GM18951 (cell line): ENCODE measurements at regions not wholly inside any gene's neighbourhood (a gene's known extent, or its start where the extent isn't known, plus 50 kb on each side); places are given as distances from the start of the nearest gene placed in this dataset.

Experiments
- POLR2A ChIP-seq: IDR thresholded peaks from 4 replicates; pipeline ENCODE4 v1.6.1; 2011; ENCODE audit warnings: mild to moderate bottlenecking; ENCODE audit not compliant: insufficient read length, insufficient read depth; ENCODE audit errors: extremely low read depth
- in situ Hi-C: fragments of 300-500 bp; cut with MboI; formaldehyde crosslinking; loops from one replicate; pipeline ENCODE4 v1.12.0; 2022; ENCODE audit warnings: low sequenced_read_pairs, mixed read lengths, inconsistent platforms; ENCODE audit not compliant: unreplicated experiment

GRCh38 chr7:12766416-12766815 lies 79.0 kb downstream of the ARL4A start:
- no peak for TF ChIP-seq POLR2A
- in situ Hi-C loops: no loop called here

- in situ Hi-C loops: no loop called here
- no peak for TF ChIP-seq POLR2A
Measured at GRCh38 chr7:12768948-12769347, 81.5 kb downstream of the ARL4A start.

GRCh38 chr7:12769444-12769843 lies 82.0 kb downstream of the ARL4A start:
- TF ChIP-seq POLR2A: no peak
- in situ Hi-C loops: no loop called here

- no peak for TF ChIP-seq POLR2A
- in situ Hi-C loops: no loop called here
Measured at GRCh38 chr7:12770227-12770975, 83.0 kb downstream of the ARL4A start.

GRCh38 chr7:12771378-12771877 lies 84.0 kb downstream of the ARL4A start:
- no peak for TF ChIP-seq POLR2A
- in situ Hi-C loops: no loop called here

- in situ Hi-C loops: no loop called here
- no peak for TF ChIP-seq POLR2A
Measured at GRCh38 chr7:12772768-12773167, 85.3 kb downstream of the ARL4A start.

- in situ Hi-C loops: no loop called here
- no peak for TF ChIP-seq POLR2A
Measured at GRCh38 chr7:12777257-12777656, 89.8 kb downstream of the ARL4A start.

- in situ Hi-C loops: no loop called here
- TF ChIP-seq POLR2A: no peak
Measured at GRCh38 chr7:12779947-12780346, 92.5 kb downstream of the ARL4A start.

GRCh38 chr7:12783421-12784095 lies 96.1 kb downstream of the ARL4A start:
- in situ Hi-C loops: no loop called here
- no peak for TF ChIP-seq POLR2A

GRCh38 chr7:12785473-12785872 lies 98.0 kb downstream of the ARL4A start:
- in situ Hi-C loops: no loop called here
- TF ChIP-seq POLR2A: no peak

- in situ Hi-C loops: no loop called here
- no peak for TF ChIP-seq POLR2A
Measured at GRCh38 chr7:12786494-12786893, 99.1 kb downstream of the ARL4A start.

- TF ChIP-seq POLR2A: no peak
Measured at GRCh38 chr7:12788171-12788570, 100.7 kb downstream of the ARL4A start.

GRCh38 chr7:12788591-12788990 lies 101.2 kb downstream of the ARL4A start:
- TF ChIP-seq POLR2A: no peak
- in situ Hi-C loops: no loop called here

More at GRCh38 chr7:12788171-12788570, 100.7 kb downstream of the ARL4A start:
- in situ Hi-C loops: no loop called here
